ENCODE measurements at regions not wholly inside any gene's neighbourhood (a gene's known extent, or its start where the extent isn't known, plus 50 kb on each side); places are given as distances from the start of the nearest gene placed in this dataset.
"Not testable (repeated sequence)": the region's sequence is repeated elsewhere in the genome, so short reads cannot be mapped to it uniquely, and the experiment has no call there.

- no peak for DNase-seq
Observed at GRCh38 chr13:64083396-64083795, 2667.7 kb upstream of the PCDH20 start.

GRCh38 chr13:64078480-64078936 is 2662.9 kb upstream of the PCDH20 start:
- no peak for DNase-seq

DNA sequence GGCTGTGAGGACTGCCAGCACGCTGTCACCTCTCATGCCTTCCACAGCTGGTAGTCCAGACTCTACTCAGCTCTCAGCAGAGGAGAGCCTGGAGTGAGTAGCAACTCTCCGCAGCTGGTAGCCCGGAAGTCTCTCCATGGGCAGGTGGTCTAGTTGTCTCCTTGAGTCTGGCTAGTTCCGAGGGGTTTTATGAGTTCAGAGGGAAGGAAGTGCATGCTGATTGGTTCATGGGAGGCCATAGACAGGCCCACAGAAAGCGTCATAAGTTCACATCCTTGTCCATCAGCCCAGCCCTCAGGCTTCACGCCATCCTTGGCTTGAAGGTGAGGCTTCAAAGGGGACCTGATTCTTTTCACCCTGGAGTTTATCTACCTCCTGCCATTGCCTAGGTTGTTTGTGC is 2662.4 kb upstream of the PCDH20 start:
- DNase-seq: no peak

DNA sequence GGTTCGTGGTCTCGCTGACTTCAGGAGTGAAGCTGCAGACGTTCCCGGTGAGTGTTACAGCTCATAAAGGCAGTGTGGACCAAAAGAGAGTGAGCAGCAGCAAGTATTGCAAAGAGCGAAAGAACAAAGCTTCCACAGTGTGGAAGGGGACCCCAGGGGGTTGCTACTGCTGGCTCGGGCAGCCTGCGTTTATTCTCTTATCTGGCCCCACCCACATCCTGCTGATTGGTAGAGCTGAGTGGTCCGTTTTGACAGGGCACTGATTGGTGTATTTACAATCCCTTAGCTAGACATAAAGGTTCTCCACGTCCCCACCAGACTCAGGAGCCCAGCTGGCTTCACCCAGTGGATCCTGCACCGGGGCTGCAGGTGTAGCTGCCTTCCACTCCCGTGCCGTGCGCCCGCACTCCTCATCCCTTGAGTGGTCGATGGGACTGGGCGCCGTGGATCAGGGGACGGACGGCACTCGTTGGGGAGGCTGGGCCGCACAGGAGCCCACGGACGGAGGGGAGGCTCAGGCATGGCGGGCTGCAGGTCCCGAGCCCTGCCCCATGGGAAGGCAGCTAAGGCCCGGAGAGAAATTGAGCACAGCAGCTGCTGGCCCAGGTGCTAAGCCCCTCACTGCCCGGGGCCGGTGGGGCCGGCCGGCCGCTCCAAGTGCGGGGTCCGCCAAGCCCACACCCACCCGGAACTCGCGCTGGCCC is 2661.6 kb upstream of the PCDH20 start:
- not testable (repeated sequence) for DNase-seq

GRCh38 chr13:64075543-64076271 is 2660.1 kb upstream of the PCDH20 start:
- no peak for DNase-seq

- DNase-seq: no peak
Observed at GRCh38 chr13:64074971-64075474, 2659.4 kb upstream of the PCDH20 start.

DNA sequence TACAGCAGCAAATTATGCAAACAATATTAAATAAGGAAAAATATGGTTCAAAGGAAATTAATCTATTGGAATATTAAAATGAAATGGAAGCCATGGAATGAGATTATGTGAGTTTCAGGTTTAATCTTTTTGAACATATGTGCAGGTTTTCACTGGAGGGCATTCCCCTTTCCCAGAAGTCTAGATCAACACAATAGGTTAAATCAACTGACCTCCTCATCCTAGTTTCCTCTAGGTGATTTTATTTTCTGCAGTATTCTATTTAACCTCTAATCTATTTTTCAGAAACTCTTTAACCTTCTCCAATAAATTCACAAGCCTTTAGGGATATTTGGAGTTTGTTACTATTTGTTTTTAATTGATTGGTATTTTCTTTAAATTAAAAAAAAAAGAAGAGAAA is 2657.6 kb upstream of the PCDH20 start:
- DNase-seq: no peak

- no peak for DNase-seq
Observed at GRCh38 chr13:64071352-64071751, 2655.7 kb upstream of the PCDH20 start.

DNA sequence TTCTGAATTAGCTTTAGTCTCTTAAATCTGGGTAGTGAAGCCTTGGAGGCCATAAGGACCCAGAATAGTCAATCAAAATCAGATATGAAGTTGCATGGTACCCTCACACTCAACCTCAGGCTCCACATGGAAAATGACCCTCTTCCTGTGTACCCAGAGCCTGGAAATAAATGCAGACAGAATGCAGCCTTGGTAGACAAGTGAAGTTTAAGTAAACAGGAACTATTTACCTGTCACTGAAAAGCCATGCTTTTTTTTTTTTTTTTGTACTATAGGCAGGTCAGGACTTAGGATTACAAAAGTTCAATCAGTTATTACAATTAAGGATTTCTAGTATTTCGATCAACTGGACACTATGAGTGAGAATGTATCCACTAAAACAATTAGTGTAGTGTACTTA is 2654.2 kb upstream of the PCDH20 start:
- DNase-seq: no peak

- DNase-seq: no peak
Observed at GRCh38 chr13:64066711-64067110, 2651.1 kb upstream of the PCDH20 start.

- no peak for DNase-seq
Observed at GRCh38 chr13:64061649-64062048, 2646.0 kb upstream of the PCDH20 start.

- DNase-seq: no peak
Observed at GRCh38 chr13:64057372-64058020, 2641.8 kb upstream of the PCDH20 start.

DNA sequence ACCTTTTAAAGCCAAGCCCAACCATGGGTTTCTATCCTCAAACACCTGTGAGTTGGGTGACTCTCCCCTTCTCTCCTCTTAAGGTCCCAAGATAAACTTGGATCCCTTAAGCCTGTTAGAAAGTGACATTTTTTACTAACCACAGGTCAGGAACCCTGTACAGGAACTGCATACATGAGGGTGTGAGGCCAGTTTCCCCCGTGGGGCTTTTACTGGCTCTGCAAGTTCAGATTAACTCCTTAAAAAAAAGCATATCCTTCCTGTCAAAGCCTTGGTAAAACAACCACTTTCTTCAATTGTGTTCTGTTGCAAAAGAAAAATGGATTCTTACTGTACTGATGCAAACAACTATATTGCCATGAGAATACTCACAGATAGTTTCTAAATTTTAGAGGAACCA is 2638.7 kb upstream of the PCDH20 start:
- DNase-seq: no peak

DNA sequence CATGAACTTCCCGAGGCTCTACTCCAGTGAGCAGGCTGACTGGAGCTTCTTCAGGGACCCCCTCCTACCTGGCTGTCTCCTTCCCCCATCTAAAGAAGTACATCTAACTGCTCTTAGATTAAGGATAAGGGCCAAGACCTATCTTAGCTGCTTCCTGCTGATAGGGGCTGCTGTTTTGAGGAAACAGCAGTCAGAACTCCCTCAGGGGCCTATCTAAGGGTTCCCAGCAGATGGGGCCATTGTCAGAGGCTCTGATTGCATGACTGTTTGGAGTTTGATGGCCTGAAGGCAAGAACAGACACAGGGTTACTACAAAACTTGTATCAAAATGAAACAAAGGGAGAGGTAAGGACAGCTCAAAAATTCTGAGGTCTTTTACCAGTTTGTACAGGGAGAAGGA is 2636.9 kb upstream of the PCDH20 start:
- DNase-seq: no peak

- DNase-seq: no peak
Observed at GRCh38 chr13:64051278-64051677, 2635.6 kb upstream of the PCDH20 start.

DNA sequence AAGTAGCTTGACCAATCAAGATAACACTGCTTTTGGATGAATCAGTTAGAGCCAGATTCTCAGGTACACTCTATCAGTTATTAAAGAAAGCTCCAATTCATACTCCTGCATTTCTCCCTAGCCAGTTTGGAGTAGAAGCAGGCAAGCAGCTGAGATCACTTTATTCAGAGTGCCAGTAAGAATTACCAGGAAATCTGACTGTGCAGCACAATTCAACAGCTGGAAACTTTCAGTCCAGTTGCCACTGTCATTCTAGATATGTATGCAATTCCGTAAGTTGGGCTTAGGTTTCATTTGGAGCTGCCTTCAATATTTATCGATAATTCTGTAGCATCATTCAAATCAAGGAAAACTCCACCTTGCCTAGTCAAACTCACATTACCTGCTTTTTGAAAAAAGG is 2625.6 kb upstream of the PCDH20 start:
- DNase-seq: no peak

- no peak for DNase-seq
Observed at GRCh38 chr13:64033921-64034320, 2618.3 kb upstream of the PCDH20 start.

- DNase-seq: no peak
Observed at GRCh38 chr13:64029343-64030093, 2613.9 kb upstream of the PCDH20 start.

DNA sequence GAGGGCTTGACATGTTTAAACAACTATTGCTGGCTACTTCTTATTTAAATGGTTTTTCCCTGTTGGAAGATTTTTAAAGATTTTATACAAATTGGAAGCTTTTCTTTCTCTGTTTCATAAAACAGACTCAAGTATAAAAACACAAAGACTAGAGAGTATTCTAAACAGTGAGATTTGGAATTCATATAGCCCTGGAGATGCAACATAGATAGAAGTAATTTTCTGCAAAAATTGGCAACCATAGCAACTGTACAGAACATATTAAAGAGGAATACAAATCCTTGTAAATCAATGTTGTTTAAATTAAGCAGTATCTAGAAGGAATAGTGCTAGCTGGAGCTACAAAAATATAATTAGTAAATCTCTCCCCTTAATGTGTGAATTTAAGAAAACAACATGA is 2612.9 kb upstream of the PCDH20 start:
- no peak for DNase-seq

DNA sequence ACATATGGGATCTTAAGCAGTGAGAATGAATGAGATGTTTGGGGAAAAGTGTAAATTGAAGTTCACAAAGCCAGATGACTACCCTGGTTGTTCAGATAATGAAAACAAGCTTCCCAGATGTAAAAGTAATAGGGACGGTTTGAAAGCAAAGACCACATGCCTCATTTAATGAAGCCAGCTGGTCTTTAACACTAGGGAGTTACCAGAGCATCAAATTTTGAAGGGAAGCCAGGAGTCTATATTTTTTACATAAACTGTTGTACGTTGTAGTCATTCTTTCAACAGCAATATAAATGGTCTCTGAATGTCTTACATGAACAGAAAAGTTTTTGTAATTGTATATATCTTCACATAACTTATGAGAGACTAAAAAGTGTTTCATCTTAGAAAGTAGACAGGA is 2604.5 kb upstream of the PCDH20 start:
- no peak for DNase-seq

DNA sequence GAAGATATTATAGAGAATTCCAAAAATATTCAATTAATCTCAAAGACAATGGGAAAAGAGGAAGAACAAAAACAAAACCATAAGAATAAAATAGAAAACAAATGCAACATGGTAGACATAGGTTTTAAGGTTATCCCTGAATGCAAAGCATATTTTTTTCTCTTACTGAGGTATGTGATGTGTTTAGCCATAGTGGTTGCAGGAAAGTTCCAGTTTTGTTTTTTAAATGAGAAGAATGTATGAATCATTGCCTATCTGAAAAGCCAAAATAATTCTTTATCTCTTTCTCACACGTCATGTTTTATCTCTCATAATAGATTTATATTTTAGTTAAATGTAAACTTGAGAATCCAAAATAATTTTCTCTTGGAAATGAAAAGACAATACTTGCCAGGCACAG is 2591.7 kb upstream of the PCDH20 start:
- no peak for DNase-seq

DNA sequence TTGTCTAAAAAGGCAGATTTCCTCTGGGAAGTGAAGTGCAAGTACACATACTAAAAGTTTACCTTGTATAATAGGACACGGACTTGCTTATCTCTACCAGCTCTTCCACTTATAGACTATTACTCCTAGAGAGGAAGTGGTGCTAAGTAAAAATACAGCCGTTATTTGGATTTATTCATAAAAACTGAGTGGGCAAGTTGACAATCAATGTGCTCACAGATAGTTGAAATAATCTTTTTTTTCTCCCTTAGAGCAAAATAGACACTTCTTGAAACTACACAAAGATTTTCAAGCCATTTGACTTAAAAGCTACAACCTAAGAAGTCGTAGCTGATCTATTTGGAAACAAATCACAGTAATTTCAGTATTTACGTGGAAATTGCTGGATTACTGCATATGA is 2584.7 kb upstream of the PCDH20 start:
- DNase-seq: no peak
